Astrocyte of the spinal cord (primary cell): ENCODE measurements at regions not wholly inside any gene's neighbourhood (a gene's known extent, or its start where the extent isn't known, plus 50 kb on each side); places are given as distances from the start of the nearest gene placed in this dataset.
A peak's percentile ranks its signal among the peaks of the same experiment; 100 is the strongest.

Experiments used
- DNase-seq: peaks from one replicate; pipeline ENCODE4 v3.0.0; 2011; ENCODE audit warnings: low read depth, low spot score
- H3K4me3 ChIP-seq: 2 replicates; pipeline ENCODE4 v1.5.1; 2011; ENCODE audit warnings: low read depth, mild to moderate bottlenecking, low read length, moderate library complexity
- in situ Hi-C: cut with HindIII; loops from 2 replicates; pipeline ENCODE4 v1.10.0; 2017; ENCODE audit warnings: low sequenced_read_pairs
- TF ChIP-seq, protein P1 (sequence below): IDR thresholded peaks from 2 replicates; pipeline ENCODE4 v1.5.1; 2012; ENCODE audit warnings: low read depth, mild to moderate bottlenecking, low read length, inconsistent platforms

DNA sequence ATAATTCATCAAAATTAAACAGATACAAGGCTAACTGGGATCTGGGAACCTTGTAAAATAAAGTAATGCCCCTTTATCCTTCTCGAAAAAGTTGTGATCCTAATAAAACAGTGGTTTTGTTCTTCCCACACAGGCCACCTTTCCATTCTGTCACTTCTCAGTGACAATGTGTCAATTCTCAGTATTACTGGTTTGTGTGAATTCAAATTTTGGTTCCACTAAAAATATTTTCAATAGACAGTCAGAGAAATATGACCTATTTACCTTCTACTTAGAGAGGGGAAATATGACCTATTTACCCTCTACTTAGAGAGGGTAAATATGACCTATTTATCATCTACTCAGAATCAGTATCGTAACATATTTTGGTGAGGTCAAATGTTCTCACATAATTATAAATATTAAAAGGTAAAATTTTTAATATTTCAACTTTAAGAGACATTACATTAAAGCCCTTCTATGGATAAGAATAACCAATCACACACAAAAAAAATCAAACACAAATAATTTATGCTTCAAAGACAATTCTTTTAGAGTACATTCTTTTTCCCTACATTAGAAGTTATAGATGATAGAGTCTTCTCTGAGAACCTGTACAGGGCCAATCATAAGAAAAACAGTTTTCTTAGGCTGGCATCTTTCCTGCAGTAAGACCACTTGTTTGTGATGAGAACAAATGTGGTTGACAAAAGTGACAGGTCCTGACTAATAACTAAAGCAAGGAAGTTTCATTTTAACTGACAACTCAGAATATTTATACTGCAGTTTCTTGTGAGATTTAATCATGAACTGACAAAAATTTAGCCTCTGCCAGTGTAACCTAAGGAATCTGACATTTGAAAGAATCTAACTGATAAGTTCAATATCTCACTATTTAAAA is 323.3 kb downstream of the DIPK2A start:
- TF ChIP-seq, protein P1, sequence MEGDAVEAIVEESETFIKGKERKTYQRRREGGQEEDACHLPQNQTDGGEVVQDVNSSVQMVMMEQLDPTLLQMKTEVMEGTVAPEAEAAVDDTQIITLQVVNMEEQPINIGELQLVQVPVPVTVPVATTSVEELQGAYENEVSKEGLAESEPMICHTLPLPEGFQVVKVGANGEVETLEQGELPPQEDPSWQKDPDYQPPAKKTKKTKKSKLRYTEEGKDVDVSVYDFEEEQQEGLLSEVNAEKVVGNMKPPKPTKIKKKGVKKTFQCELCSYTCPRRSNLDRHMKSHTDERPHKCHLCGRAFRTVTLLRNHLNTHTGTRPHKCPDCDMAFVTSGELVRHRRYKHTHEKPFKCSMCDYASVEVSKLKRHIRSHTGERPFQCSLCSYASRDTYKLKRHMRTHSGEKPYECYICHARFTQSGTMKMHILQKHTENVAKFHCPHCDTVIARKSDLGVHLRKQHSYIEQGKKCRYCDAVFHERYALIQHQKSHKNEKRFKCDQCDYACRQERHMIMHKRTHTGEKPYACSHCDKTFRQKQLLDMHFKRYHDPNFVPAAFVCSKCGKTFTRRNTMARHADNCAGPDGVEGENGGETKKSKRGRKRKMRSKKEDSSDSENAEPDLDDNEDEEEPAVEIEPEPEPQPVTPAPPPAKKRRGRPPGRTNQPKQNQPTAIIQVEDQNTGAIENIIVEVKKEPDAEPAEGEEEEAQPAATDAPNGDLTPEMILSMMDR = no peak
- no peak overlapping the region for H3K4me3 ChIP-seq
- in situ Hi-C loops = no loop called here
- DNase-seq = no peak

DNA sequence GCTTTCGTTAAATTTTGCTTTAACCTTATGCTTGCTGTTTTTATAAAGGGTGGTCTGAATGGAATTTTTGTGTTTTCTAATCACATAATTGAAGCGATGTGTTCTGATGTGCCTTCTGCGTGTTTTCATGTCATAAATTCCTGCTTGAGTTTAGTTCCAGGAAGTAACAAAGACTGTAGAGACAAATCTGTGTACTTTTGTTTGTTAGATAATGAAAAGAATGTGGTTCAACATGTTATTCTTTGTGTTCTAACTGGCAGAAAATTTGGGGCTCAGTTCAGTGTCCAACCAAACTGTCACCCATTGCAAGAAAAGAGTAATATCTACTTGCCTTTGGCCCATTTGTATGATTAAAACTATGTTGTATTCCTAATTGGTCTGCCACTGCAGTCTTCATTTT is 324.0 kb downstream of the DIPK2A start:
- no peak overlapping the region for H3K4me3 ChIP-seq
- in situ Hi-C loops = no loop called here
- TF ChIP-seq, protein P1 = no peak
- DNase-seq = no peak

DNA sequence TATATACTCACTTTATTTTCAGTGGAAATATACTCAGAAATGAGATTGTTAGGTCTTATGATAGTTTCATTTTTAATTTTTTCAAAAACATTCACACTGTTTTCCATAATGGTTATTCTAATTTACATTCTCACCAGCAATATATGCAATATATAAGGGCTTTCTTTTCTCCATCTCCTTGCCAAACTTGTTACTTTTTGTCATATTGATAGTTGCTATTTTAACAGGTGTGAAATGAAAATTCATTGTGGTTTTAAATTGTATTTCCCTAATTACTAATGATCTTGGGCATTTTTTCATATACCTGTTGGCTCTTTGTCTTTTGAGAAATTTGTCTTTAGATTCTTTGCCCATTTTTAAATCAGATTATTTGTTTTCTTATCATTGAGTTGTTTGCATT is 325.2 kb downstream of the DIPK2A start:
- TF ChIP-seq, protein P1 = no peak
- H3K4me3 ChIP-seq = no peak overlapping the region
- no peak for DNase-seq
- in situ Hi-C loops = no loop called here

DNA sequence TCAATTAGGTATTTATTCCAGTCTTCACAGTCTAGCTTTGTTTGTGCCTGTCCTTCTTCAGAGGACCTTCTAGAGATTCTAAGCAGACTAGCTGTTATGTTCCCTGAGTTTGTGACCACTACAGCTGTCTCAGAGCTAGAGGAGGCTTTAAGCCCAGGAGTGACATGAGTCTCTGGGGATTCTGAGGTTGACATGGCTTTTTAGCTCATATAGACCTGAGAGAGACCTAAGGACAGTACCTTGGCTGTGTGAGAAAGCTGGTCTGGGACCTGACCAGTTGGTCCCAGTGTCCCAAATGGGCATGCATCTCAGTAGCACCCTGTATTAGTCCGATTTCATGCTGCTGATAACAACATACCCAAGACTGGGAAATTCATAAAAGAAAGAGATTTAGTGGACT is 330.2 kb downstream of the DIPK2A start:
- DNase-seq = no peak
- no peak overlapping the region for H3K4me3 ChIP-seq
- TF ChIP-seq, protein P1 = no peak
- in situ Hi-C loops = no loop called here

DNA sequence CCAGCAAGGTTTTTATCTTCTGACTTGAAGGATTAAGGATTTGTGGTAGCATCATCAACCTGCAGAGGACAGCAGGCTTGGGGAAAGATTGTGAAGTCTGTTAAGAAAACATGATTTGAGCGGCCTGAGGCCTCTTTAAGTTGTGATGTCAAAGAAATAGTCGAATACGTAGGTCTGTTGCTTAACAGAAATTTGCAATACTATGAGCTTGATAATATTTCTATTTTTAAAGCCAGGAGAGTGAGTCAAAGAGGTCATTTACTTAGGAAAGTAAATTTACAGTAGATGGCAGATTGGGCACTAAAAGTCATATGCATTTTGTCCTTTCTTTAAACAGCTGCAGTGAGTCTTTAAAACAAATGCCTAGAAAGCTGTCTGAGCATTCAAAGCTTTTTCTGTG is 336.3 kb downstream of the DIPK2A start:
- in situ Hi-C loops = no loop called here
- no peak for DNase-seq
- TF ChIP-seq, protein P1 = no peak
- H3K4me3 ChIP-seq = no peak overlapping the region

DNA sequence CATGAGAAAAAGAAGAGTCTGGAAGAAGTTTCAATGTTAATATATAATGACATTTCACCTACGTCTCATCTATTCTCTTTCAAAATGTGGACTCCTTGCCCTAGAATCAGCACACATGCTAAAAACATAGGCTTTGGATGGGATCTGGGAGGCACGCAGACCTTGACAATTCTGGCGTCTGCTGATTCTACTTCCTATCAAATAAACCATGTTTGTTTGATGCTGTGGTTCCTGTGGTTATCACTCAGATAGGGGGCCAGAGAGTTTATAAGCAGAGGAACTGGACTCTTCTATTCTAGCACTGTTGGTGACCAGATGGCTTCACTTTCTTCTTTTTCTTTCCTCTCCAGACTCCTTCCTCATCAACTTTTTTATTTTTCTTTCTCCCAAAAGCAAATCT is 336.8 kb downstream of the DIPK2A start:
- in situ Hi-C loops = no loop called here
- no peak overlapping the region for H3K4me3 ChIP-seq
- TF ChIP-seq, protein P1 = no peak
- peak; percentile 4 for DNase-seq
